ENCODE measurements at regions not wholly inside any gene's neighbourhood (a gene's known extent, or its start where the extent isn't known, plus 50 kb on each side); places are given as distances from the start of the nearest gene placed in this dataset.

- no peak for TF ChIP-seq CTCF (IDR thresholded peaks at IDR 0.05; ENCODE audit: low read length)
- no peak for TF ChIP-seq EZH2 (IDR thresholded peaks at IDR 0.05; ENCODE audit: borderline replicate concordance, low read length)
These were observed 123.8 kb upstream of the RPL38 start for GRCh38 chr17:74079537-74080300.

Measured in OCI-LY1 (cell line).